ENCODE measurements at regions not wholly inside any gene's neighbourhood (a gene's known extent, or its start where the extent isn't known, plus 50 kb on each side); places are given as distances from the start of the nearest gene placed in this dataset.

- TF ChIP-seq CTCF (conservative IDR thresholded peaks at IDR 0.05; ENCODE audit: low read depth, low read length) (no peak), EZH2 (IDR thresholded peaks at IDR 0.05; ENCODE audit: borderline replicate concordance, low read depth, low read length, poor library complexity, severe bottlenecking) (no peak)
Observed at GRCh38 chr9:126155756-126156664, 170.6 kb upstream of the MVB12B start.
